ENCODE measurements at regions not wholly inside any gene's neighbourhood (a gene's known extent, or its start where the extent isn't known, plus 50 kb on each side); places are given as distances from the start of the nearest gene placed in this dataset.

GRCh38 chr2:210816769-210817168 is 260.4 kb downstream of the CPS1 start:
- TF ChIP-seq CTCF (IDR thresholded peaks at IDR 0.05; ENCODE audit: control insufficient read depth, extremely low read depth, insufficient read depth): no peak
- DNase-seq (ENCODE audit: low read depth): no peak
- H3K4me3 ChIP-seq (ENCODE audit: low read depth, low read length): no peak overlapping the region

GRCh38 chr2:210818473-210818872 is 262.1 kb downstream of the CPS1 start:
- DNase-seq (ENCODE audit: low read depth): no peak
- H3K4me3 ChIP-seq (ENCODE audit: low read depth, low read length): no peak overlapping the region
- no peak for TF ChIP-seq CTCF (IDR thresholded peaks at IDR 0.05; ENCODE audit: control insufficient read depth, extremely low read depth, insufficient read depth)

- TF ChIP-seq CTCF (IDR thresholded peaks at IDR 0.05; ENCODE audit: control insufficient read depth, extremely low read depth, insufficient read depth): no peak
- DNase-seq (ENCODE audit: low read depth): no peak
- H3K4me3 ChIP-seq (ENCODE audit: low read depth, low read length): no peak overlapping the region
These were observed 277.0 kb downstream of the CPS1 start for GRCh38 chr2:210833403-210833802.

GRCh38 chr2:210839034-210839433 is 282.6 kb downstream of the CPS1 start:
- TF ChIP-seq CTCF (IDR thresholded peaks at IDR 0.05; ENCODE audit: control insufficient read depth, extremely low read depth, insufficient read depth): no peak
- DNase-seq (ENCODE audit: low read depth): no peak
- no peak overlapping the region for H3K4me3 ChIP-seq (ENCODE audit: low read depth, low read length)

GRCh38 chr2:210839450-210839849 is 283.1 kb downstream of the CPS1 start:
- DNase-seq (ENCODE audit: low read depth): no peak
- H3K4me3 ChIP-seq (ENCODE audit: low read depth, low read length): no peak overlapping the region
- no peak for TF ChIP-seq CTCF (IDR thresholded peaks at IDR 0.05; ENCODE audit: control insufficient read depth, extremely low read depth, insufficient read depth)

- no peak for TF ChIP-seq CTCF (IDR thresholded peaks at IDR 0.05; ENCODE audit: control insufficient read depth, extremely low read depth, insufficient read depth)
- H3K4me3 ChIP-seq (ENCODE audit: low read depth, low read length): no peak overlapping the region
- DNase-seq (ENCODE audit: low read depth): no peak
These were observed 286.5 kb downstream of the CPS1 start for GRCh38 chr2:210842896-210843295.

GRCh38 chr2:210844016-210844415 is 287.6 kb downstream of the CPS1 start:
- no peak for DNase-seq (ENCODE audit: low read depth)
- H3K4me3 ChIP-seq (ENCODE audit: low read depth, low read length): no peak overlapping the region
- no peak for TF ChIP-seq CTCF (IDR thresholded peaks at IDR 0.05; ENCODE audit: control insufficient read depth, extremely low read depth, insufficient read depth)
